ENCODE measurements at regions not wholly inside any gene's neighbourhood (a gene's known extent, or its start where the extent isn't known, plus 50 kb on each side); places are given as distances from the start of the nearest gene placed in this dataset.
A peak's percentile ranks its signal among the peaks of the same experiment; 100 is the strongest.
"Not testable (repeated sequence)": the region's sequence is repeated elsewhere in the genome, so short reads cannot be mapped to it uniquely, and the experiment has no call there.

DNA sequence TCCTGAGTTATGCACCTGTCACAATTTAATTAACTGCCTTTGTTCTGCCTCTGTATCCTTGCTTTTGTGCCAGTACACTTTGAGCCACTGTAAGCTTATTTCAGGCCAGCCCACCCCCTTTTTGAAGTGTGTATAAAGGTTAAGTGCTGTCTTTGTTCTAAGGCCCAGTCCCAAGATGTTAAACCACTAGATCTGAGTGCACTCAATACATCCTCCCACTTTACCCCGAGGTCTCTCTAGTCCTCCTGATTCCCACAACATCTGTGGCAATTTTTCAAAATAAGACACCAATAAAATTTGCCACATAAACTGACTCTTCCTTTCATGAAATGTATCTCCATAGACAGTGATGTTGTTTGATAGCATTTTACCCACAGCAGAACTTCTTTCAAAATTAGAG, 124.1 kb upstream of the SPIN4 start:
- DNase-seq (no peak), ATAC-seq (no peak)
- intact Hi-C loops (cut with DNase I, micrococcal nuclease): no loop called here

DNA sequence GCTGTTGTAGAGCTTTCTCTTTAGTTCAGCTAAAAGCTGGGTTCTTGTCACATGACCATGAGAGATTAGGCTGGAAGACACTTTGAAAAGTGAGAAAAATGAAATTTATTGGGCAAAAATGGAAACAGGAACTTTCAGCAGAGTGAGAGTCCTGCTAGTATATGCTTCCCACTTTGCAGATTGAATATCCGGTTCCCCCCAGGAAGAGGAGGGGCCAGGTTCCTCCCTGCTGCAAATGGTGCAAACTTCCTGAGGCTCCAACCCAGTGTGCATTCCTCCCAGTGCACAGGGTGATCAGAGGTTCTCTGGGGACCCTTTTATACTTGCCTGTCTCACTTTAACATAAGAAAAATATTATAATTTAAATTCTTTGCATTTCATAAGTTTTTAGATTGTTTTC, 119.9 kb upstream of the SPIN4 start:
- intact Hi-C loops (cut with DNase I, micrococcal nuclease): no loop called here
- ATAC-seq (no peak), DNase-seq (no peak)

DNA sequence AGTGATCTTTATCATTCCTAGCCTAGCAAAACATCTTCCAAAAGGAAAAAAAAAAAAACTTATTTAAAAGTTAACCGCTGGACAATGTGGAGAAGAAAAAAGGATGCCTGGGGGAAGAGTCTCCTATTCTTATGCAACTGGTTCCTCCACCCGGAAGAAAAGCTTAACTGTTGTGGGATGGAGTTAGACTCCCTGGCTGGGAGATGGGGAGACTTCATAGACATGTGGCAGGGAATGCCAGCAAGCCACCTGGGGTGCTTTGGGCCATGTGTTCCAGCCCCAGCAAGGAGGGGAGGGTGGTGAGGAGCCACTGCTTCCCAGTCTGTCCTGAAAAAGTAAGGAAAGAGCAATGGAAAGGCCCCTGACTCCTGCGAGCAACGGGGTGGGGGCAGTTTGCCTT, 119.4 kb upstream of the SPIN4 start:
- DNase-seq: no peak
- intact Hi-C loops (cut with DNase I, micrococcal nuclease): no loop called here
- ATAC-seq: no peak

DNA sequence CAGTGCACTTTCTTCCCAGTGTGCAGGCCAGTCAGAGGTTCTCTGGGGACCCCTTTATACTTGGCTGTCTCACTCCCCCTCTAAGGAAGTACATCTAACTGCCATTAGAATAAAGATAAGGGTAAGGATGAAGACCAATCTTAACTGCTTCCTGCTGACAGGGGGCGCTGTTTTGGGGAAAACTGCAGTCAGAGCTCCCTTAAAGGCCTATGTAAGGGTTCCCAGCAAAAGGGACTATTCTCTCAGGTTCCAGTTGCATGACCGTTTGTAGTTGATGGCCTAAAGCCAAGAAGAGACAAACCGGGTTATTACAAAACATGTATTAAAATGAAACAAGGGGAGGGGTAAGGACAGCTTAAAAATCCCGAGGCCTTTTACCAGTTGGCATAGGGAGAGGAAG, 115.6 kb upstream of the SPIN4 start:
- DNase-seq: no peak
- ATAC-seq: no peak
- intact Hi-C loops (cut with DNase I, micrococcal nuclease): no loop called here

DNA sequence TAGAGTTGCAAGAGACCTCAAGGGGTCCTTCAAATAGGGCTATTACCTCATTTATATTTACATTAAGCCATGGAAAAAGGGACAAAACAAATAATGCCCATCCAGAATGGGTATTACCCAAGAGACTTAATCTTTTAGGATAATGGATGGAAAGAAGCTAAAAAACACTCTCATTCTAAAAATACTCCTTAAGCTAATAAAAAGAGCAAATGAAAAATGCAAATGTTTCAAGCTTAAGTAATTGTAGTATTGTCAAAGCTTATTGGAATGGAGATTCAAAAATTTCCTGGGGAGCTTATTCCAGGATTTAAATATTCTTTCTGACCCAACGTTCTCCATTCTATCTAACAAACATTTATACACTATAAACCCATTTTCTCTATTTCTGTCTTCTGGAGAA, 107.8 kb upstream of the SPIN4 start:
- DNase-seq (no peak), ATAC-seq (no peak)
- intact Hi-C loops (cut with DNase I, micrococcal nuclease): no loop called here

DNA sequence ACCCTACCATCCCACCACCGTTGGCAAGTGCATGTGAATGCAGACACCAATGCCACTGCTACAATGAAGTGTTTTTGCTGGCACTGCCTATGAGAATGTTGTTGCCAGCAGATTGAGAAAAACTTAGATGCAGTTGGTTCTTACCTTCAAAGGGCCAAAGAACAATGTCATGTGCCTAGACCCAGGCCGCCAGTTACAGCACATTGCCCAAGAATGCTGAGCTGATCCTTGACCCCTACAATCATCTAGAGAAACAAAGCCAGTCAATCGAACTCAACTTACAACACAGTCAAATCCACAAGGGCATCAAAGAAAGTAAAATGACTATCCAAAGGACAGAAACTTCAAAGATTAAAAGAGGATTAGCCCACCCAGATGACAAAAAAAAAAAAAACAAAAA, 102.4 kb upstream of the SPIN4 start:
- intact Hi-C loops (cut with DNase I, micrococcal nuclease): no loop called here
- no peak for DNase-seq
- no peak for ATAC-seq

DNA sequence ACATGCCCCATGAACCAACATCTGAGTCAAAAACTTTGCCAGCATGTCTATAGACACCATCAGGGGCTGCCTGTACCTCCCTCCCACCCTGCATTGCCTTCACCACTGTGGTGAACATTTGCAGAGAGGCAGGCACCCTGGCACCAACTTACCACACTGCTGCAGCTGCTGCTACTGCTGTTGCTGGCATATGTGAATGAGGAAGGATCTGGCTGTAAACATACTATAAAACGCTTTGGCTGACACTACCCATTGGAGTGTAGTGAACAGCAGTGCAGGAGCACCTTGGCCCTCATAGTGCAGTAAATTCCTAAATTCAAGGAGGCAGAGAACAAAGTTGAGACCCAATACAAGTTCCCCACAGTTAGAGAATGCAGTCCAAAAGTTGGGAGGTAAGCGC, 90.6 kb upstream of the SPIN4 start:
- DNase-seq (peak in 1 of 2 donors; percentile 21), ATAC-seq (peak; percentile 88)
- intact Hi-C loops (cut with DNase I, micrococcal nuclease): no loop called here

DNA sequence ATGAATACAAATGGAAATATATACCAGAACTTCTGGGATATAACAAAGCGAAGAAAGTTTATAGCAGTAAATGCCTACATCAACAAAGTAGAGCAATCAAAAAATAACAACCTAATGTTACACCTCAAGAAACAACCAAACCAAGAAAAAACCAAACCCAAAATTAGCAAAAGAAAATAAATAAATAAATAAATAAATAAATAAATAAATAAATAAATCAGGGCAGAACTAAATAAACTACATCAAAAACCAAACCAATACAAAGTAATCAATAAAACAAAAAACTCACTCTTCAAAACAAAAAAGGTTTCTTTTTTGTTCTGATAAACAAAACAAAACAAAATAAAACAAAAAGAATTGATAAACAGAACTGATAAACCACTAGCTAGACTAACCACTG, 88.4 kb upstream of the SPIN4 start:
- no peak for DNase-seq
- intact Hi-C loops (cut with DNase I, micrococcal nuclease): no loop called here

DNA sequence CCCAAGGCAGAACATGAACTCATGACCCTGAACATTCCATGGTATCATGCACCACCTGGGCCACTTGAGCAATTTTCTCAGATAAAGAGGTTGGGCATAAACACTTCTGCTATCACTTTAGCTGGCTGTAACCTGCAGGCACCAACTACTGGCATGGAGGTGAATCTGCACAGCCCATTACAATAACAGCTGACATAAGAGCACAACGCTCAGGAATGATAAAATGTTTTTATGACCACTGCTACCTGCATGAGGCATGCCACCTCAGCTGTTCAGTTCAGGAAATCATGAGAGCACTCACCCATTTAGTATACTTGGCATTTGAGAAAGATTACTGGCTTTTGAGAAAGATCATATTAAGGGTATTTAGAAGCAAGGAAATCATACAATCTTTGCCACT, 85.7 kb upstream of the SPIN4 start:
- no peak for DNase-seq
- ATAC-seq: peak; percentile 55
- intact Hi-C loops (cut with DNase I, micrococcal nuclease): no loop called here

More for the DNA sequence above, 88.4 kb upstream of the SPIN4 start:
- ATAC-seq: no peak

DNA sequence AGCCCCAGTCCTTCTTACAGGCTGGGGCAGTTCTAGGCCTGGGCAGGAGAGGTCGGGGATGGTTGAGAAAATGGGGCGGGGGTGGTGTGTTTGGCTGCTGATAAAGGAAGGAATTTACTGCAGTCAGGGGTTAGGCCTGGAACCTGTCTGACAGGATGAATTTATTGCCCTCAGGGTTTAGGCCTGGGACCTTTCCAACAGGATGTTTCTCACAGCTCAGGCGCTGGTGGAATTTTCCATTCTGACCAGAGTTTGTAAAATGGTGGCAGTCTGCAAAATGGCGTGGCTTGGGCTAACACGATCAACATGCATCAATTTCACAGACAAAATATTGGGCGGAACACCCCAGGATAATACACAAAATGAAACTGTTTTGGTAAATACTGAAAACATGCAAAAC, 83.5 kb upstream of the SPIN4 start:
- ATAC-seq (peak; percentile 96), DNase-seq (peak; percentile 29 to 32)
- intact Hi-C loops (cut with DNase I, micrococcal nuclease): no loop called here

DNA sequence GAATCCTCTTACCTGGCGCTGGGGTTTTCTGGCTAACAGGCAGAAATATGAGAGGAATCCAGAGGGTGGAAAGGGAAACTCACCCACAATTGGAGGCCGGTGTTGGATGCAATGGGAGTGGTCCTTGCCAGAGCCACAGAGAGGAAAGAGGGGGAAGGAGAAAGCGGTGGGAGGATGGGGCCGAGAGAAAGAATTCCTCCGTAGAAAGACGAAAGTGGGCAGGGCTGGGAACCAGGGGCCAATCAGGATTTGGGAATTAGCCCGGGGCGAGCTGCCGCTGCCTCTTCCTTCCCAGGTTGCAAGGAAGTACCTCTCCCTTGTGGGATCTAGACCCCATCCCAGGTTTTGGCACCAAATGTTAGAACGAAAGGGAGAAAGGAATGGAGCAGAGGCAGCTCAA, 83.1 kb upstream of the SPIN4 start:
- intact Hi-C loops (cut with DNase I, micrococcal nuclease): no loop called here
- no peak for ATAC-seq
- no peak for DNase-seq

DNA sequence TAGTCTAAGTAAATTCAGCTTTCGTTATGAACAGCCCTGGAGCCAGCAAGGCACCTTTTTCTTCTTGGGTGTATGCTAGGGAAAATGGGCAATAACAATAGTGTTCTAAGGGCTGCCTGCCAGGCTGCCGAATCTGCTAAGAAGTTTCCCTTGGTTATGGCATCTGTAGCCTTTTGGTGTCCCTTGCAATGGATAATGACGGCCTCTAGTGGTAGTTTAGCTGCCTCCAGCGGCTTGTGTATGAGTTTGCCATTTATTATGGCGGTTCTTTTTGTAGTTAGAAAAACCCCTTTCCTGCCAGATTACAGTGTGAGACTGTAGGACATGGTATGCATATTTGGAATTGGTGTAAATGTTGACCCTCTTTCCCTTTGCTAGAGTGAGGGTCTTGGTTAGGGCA, 78.9 kb upstream of the SPIN4 start:
- intact Hi-C loops (cut with DNase I, micrococcal nuclease): no loop called here
- DNase-seq (no peak), ATAC-seq (no peak)

DNA sequence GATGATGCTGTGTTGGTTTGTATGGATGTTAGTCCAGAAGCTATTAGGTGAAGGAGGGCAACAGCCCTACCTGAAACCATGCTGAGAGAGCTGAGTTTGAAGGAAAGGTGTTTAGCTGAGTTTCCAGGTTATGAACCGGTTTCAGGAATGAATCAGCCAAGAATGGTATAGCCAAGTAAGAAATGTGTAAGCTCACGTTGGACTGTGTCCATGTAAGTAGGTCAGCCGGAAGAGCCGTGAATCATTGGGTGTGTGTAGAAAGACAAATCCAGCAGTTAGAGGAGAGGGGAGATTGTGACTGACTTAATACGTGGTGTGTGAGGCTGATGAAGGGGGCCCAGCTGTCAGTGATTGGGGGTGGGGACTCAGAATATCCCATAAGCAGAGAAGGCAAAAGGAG, 77.2 kb upstream of the SPIN4 start:
- no peak for ATAC-seq
- no peak for DNase-seq
- intact Hi-C loops (cut with DNase I, micrococcal nuclease): no loop called here

DNA sequence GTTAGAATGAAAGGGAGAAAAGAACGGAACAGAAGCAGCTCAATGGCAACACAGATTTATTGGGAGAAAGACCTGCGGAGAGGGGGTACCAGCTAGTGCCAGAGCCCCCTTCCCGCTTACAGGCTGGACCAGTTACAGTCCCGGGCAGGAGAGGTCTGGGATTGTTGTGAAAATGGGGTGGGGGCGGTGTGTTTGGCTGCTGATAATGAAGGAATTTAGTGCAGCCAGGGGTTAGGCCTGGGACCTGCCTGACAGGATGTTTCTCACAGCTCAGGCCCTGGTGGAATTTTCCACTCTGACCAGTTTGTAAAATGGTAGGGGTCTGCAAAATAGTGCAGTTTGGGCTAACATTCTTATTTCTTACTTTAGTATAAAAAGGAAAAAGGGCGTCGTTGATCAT, 75.4 kb upstream of the SPIN4 start:
- ATAC-seq (no peak), DNase-seq (no peak)
- intact Hi-C loops (cut with DNase I, micrococcal nuclease): no loop called here

DNA sequence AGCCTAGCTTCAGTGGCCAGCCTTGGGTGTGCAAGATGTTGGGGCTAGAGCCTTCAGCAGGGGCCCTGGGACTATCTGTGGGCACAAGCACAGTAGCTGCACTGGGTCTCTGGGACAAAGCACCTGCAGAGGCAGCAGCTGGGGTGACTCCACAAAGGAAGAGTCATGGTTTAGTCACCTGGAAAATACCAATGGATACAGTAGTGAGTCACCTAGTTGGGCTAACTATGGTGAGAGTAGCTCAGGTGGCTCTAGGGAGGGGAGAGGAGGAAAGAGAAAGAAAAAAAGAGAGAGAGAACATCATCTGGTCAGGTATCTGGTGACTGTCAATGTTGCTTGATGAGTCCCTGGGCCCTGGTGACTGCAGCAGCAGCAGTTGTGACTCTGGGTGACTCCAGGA, 72.9 kb upstream of the SPIN4 start:
- ATAC-seq (no peak), DNase-seq (no peak)
- intact Hi-C loops (cut with DNase I, micrococcal nuclease): no loop called here

DNA sequence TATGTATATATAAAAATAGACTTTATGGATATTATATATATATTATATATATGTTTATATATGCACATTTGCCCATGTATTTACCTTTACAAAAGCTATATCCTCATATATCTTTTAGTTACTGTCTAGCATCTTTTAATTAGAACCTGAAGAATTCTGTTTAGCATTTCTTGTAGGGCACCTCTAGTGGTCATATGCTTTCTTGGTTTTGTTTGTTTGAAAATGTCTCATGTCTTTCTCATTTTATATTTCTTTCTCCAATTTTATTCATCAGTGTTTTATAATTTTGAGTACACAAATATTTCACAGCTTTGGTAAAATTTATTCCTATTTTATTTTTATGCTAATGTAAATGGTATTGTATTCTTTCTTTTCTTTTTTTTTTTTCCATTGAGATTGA, 70.3 kb upstream of the SPIN4 start:
- no peak for ATAC-seq
- intact Hi-C loops (cut with DNase I, micrococcal nuclease): no loop called here
- no peak for DNase-seq

DNA sequence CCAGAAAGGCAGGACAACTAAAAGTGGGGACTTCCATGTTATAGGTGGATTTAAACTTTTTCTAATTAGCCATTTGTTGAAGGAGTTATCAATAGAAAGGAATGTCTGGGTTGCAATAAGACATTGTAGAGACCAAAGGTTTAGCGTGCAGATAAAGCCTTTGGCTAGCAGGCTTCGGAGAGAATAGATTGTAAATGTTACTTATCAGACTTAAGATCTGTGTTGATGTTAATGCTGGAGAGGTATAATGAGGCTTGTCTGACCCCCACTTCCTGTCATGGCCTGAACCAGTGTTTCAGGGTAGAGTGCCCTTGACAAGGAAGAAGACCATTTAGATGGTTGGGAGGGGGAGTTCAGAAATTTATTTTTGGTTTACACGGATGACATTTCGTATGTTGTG, 67.1 kb upstream of the SPIN4 start:
- ATAC-seq (no peak), DNase-seq (no peak)
- intact Hi-C loops (cut with DNase I, micrococcal nuclease): no loop called here

DNA sequence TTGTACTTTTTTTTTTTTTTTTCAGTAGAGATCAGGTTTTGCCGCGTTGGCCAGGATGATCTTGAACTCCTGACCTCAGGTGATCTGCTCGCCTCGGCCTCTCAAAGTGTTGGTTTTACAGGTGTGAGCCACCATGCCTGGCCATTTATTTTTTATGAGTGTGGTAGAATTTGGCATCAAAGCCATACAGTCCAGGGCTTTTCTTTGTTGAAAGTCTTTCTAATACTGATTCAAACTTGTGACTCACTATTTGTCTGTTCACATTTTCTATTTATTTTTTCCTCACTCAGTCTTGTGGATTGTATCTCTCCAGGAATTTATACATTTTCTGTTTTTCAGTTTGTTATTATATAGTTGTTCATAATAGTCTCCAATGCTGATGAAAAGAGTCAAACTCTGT, 66.5 kb upstream of the SPIN4 start:
- no peak for DNase-seq
- intact Hi-C loops (cut with DNase I, micrococcal nuclease): no loop called here

DNA sequence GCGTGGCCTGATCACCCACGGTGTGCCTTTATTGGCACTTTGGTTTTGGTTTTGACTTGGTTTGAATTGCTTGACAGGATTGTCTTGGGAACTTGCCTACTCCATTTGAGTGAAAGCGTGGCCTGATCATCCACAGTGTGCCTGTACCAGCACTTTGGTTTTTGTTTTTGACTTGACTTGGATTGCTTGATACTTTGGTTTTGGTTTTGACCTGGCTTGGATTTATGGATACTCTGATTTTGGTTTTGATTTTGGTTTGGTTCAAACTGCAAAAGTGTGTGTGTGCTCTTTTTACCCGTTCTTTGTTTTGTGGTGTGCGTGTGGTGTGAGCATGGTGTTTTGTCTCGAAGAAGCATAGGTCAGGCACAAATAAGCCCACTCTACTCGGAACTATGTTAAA, 58.8 kb upstream of the SPIN4 start:
- not testable (repeated sequence) for ATAC-seq, DNase-seq

More for the DNA sequence above, 66.5 kb upstream of the SPIN4 start:
- no peak for ATAC-seq

DNA sequence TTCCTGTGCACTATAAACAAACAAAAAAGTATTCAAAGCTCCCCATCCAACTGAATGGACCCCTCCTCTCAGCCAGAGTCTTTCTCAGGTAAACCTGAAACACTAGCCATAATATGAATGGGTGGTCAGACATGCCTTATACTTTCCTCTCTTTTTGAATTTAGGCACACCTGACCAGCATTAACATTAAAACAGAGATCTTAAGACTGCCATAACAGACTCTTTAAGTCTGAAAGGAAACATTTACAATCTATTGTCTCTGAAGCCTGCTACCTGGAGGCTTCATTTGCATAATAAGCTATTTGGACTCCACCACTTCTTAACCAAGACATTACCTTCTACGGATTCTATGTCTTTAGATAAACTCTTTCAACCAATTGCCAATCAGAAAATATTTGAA, 56.9 kb upstream of the SPIN4 start:
- intact Hi-C loops (cut with DNase I, micrococcal nuclease): no loop called here
- no peak for ATAC-seq
- no peak for DNase-seq

More for the DNA sequence above, 58.8 kb upstream of the SPIN4 start:
- intact Hi-C loops (cut with DNase I, micrococcal nuclease): not testable (repeated sequence)

DNA sequence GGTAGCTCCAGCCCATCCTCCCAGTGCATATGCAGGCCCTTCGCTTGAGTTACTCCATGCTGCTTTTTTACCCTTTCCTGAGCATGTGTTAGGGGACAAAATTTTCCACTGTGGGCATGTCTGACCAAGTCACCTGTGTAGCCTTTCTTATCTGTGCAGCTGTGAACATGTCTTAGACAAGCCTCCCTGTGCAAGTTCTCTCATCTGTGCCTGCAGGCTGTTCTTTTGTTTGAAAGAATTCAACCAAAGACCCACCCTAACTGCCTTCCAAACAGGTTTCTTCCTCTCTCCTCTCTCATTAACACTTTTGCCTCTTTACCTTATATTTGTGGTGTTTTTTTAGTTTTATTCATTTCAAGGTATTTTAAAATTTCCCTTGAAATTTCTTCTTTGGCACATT, 53.2 kb upstream of the SPIN4 start:
- intact Hi-C loops (cut with DNase I, micrococcal nuclease): no loop called here
- ATAC-seq (no peak), DNase-seq (no peak)

DNA sequence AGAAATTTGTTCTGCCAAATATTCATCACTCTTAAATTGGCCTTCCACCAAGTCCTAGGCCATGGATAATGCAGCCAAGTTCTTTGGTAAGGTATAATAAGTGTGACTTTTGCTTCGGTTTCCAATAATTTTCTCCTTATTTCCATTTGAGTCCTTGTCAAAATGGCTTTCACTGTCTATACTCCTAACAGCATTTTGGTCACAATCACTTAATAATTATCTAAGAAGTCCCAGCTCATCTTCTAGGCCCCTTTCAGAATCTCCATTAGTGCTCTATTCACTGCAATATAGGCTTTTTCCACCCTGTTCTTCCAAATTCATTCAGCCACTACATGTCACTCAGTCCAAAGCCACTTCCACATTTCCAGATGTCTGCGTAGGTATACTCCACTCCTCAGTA, 51.0 kb upstream of the SPIN4 start:
- intact Hi-C loops (cut with DNase I, micrococcal nuclease): no loop called here
- no peak for ATAC-seq
- no peak for DNase-seq
